ENCODE measurements at regions not wholly inside any gene's neighbourhood (a gene's known extent, or its start where the extent isn't known, plus 50 kb on each side); places are given as distances from the start of the nearest gene placed in this dataset.

DNA sequence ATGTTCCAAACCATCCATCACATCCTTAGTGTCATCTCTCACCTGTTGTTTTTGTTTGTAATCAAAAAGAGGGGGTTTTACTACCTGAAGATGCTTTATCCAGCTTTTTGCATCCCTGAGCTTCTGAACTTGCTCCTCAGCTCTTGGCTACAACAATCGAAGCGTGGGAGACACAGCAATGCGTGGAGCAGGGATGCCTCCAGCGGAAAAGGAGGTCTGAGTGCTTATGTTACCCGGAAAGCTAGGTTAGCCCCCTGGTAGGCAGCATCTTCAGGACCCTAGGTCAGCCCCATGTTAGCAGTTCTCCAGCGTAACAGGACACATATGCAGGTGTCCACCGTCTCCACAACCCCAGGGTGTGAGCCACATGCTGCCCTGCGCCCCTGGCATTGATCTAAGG is 141.5 kb downstream of the RRAGC start:
- DNase-seq (ENCODE audit: low read depth): no peak

DNA sequence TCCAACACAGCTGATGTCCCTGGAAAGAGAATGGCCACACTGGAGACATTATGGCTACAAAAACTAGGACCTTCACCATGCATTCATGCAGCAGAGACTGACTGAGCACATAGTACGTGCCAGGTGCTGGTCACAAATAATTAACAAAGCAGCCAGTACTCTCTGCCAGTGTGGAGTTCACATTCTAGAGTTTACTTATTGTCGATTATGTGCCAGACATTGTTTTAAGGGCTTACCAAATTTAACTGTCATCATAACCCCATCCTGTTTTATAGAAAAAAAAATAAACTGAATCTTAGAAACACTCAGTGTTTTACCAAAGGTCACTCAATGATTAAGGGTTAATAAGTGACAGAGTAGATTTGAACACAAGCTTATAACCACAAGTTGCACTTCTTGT is 143.3 kb downstream of the RRAGC start:
- DNase-seq (ENCODE audit: low read depth): no peak

DNA sequence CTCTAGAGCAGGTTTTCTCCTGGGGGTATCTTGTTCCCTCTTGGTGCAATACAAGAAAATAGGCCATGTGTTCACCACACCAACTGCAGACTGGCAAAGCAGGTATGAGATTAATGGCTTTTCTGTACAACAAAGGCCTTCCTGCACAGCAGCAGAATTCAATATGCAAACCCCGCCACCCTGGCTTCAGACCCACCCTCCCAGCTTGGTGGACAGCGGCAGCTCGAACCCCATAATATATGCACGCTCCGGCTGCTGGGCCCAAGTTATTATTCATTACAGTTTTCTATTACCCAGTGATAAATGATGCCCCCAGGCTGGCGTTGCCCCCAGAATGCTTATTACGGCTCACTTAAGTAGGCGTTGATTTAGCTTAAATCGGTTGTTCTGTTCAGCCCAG is 144.2 kb downstream of the RRAGC start:
- no peak for DNase-seq (ENCODE audit: low read depth)

DNA sequence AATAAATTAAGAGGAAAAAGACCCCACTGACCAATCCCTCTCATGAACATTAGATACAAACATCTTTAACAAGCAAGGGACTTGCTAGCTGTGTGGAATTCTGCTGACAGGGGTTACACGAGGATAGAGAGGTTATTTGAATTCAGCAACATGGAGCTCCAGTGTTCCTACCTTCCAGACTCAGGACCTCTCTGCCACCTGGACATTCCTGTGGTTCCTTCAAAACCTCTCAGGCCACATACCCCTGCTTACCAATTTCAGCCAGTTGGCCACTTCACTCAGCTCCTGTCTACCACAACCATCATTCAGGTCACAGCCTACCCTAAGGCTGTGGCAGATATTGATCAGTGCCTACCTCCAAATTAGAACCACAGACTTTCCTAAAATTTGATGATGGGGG is 147.5 kb downstream of the RRAGC start:
- DNase-seq (ENCODE audit: low read depth): no peak

DNA sequence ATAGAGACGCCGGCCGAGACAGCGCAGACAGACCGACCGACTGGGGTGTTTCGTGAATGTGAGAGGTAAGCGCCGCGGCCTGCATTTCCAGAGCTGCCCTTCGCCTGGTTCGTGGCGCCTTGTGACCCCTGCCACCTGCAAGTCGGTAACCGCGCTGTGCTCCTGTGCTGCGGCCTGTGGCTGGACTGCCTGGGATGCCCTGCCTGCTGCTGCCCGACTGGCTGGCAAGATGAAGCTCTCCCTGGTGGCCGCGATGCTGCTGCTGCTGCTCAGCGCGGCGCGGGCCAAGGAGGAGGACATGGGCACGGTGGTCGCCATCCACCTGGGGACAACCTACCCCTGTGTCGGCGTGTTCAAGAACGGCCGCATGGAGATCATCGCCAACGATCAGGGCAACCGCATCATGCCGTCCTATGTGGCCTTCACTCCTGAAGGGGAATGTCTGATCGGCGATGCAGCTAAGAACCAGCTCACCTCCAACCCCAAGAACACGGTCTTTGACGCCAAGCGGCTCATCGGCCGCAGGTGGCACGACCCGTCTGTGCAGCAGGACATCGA is 150.8 kb downstream of the RRAGC start:
- no peak for DNase-seq (ENCODE audit: low read depth)

DNA sequence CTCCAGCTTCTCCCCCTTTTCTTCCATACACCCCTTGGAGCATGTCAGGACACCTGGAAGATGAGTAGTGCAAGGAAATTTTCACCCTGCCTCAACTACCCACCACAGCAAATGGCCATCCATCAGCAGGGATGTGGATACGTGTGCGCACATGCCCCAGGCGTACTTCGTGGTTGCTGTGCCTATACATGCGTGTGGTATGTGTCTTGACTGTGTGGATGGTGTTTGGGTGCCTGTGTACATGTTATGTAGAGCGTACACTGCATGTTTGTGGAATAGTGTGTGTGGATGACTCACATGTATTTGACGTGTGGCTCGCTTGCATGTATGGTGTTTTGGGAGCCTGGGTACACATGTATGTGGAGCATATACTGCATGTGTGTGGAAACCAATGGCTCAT is 158.5 kb downstream of the RRAGC start:
- no peak for DNase-seq (ENCODE audit: low read depth)

DNA sequence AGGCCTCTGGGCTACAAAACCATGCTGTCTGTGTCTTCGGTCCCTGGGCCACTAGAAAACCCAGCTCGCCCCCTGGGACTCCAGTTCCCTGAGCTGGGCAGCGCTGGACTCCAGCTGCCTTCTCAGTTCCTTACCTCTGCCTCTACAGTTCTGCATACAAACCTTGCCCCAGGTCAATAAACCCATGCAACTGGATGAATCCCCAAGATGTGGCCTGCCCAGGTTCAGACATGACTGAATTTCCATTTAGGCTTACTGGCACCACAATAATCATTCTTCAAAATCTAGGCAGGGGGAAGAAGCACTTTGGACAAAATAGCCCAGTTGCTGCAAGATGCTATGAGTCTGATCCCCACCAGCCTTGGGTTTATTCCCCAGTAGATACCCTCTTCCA is 159.5 kb downstream of the RRAGC start:
- DNase-seq (ENCODE audit: low read depth): no peak

DNA sequence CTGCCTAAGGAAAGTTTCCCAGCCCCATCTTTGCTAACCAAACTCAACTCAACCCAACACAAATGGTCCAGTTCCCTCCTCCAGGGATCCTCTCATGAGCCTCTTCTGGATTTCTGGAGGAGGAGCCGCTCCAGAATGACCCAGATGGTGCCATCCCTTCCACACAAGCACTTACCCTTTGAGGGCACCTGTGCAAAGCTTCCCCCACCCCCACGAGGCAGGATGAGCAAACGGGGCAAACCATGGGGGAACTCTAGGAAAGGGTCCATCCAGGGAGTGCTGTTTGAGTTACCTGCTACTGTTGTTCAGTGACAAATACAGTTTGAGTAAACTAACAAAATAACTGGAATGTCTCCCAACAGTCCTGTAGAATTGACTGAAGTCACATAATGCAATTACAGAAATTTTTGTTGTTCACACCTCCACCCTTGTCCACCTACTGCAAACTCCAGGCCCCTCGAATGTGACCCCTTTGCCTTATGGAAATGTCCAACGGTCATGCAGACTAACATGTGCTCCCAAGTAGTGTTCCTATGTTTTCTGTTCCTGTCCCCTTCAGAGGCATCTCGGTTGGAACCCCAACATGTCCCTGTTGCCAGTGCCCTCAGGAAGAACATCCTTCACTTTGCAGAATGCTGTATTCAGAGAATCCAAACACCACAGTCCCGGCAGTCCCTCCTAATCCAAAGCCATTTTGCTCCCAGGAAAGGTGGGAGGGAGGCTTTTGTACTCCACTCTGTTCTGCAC is 160.1 kb downstream of the RRAGC start:
- no peak for DNase-seq (ENCODE audit: low read depth)

DNA sequence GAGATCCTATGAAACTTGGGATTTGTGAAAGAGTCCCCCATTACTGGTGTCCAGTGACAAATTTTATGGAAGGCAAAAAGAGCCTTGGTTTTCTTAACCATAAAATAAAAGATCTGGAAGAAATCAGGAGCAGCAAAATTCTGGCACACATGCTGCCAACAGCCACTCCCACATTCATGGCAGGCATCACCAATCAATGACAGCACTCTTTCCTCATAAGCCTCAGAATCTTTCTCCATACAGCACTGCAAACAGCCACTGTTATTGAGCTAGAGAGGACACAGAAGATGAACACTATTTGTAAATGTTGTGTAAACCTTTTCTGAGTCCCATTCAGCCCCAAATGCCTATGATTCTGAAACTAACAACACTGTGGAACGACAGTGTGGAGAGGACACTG is 162.2 kb downstream of the RRAGC start:
- DNase-seq (ENCODE audit: low read depth): no peak

DNA sequence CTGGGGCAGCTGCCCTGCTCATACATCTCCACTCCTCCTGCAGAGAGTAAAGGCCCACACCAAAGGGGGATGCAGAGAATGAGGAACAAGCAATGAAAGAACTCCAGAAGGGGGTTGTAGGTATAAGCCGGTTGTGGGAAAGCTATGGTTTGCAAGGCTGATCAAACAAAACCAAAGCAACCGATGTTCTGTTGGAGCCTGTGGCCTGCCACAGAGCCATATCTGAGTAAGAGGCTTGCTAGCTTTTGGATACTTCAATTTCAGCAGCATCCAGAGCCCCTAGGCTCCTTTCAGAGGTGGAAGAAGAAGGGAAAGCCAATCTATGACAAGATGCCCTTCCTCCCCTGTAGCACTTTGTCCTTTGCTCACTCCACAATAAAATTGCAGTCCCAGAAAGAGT is 163.2 kb downstream of the RRAGC start:
- no peak for DNase-seq (ENCODE audit: low read depth)

DNA sequence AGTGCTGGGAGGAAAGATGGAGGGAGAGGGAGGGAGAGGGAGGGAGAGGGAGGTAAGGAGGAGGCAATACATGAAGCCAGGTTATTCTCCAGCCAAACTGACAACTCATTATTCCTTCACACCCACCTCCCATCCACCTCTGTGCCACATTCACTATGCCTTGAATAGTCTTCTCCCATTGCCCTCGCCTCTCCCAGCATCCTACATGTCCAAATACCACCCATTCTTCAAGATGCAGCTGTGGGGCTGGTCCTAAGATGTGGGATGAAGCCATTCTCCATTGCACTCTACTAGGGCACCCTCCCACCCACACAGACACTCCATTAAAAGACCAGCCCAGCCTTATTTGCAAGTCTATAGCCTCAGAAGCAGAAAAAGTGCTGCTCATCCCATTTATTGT is 165.8 kb downstream of the RRAGC start:
- no peak for DNase-seq (ENCODE audit: low read depth)

DNA sequence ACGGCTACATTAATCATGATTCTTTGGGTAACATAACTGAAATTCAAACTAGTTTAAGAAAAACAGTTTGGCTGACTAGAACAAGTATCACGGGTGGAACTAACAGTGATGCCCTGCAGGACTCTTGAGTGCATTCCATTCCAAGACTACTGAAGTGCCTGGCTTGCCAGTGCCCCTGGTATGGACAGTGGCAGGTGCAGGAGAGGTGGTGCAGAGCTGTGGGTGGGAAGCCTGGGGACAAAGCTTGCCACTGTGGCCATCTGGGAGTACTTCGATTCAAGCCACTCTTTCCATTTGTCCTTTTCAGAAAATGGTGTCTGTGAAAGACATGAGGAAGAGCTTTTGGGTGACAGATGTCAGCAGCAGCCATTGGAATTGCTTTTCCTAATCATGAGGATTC is 166.5 kb downstream of the RRAGC start:
- no peak for DNase-seq (ENCODE audit: low read depth)

DNA sequence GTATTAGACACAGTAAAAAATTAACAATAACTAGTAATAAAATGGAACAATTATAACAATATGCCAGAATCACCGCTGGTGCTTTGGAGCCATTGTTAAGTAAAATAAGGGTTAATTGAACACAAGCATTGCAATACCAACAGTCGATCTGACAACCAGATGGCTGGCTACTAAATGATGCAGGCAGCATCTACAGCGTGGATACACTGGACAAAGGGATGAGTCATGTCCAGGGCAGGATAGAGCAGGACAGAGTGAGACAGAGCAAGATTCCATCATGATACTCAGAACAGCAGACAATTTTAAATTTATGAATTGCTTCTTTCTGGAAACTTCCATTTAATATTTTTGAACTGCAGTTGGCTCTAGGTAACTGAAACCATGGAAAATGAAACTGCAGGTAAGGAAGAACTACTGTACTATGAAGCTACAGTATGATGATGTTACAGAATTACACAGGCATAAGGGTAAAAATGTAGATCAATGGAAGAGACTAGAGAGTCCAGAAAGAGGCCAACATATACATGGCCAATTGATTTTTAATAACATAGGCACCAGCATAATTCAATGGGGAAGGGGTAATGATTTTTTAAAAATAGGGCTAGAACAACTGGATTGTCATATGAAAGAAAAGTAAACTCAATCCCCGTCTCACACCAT is 168.7 kb downstream of the RRAGC start:
- no peak for DNase-seq (ENCODE audit: low read depth)

DNA sequence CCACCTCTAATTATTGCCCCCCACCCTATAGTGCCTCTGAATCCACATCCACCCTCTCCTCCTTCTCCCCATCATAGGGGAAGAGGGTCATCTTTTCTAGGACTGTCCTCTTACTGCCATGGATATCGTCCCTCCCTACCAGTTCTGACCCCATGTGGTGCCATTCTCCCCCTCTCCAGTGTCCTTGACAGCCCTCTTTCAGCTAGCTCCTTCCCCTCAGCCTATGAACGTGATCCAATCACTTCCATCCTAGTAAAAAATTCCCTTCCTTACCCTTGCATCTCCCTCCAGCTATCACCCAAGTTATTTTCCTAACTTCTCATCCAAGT is 172.7 kb downstream of the RRAGC start:
- DNase-seq (ENCODE audit: low read depth): no peak

DNA sequence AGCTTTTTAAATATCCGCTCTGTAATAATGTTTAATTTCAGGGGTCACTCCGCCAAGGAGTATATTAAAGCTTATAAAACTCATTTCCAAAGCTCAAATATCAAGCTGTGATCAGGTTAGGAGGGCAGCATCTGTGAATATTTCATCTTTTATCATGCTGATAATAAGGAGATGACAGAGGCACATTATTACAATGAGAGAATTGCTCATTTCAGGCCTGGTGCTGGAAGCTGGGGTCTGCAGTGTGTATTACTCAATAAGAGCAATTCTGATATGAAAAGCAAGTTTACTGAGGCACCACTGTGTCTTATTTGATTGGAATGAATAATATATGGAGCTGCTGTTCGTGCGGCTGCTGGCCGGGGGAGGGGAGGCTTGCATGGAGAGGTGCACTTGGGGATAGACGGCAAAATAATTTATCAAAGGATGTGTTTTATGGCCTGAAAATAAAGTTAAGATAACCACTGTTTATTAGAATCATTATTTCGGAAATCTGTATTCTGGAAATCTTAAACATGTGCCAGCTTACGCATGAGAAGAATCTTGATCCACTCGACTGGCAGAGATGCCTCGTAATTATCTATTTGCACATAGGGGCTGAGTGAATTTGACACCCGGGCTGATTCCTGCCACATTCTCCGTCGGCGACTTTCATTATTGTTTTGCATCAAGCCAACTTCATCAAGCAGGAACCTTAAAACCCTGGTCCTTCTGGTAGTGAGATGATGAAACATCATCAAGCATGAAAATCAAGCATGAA is 173.2 kb downstream of the RRAGC start:
- no peak for DNase-seq (ENCODE audit: low read depth)

DNA sequence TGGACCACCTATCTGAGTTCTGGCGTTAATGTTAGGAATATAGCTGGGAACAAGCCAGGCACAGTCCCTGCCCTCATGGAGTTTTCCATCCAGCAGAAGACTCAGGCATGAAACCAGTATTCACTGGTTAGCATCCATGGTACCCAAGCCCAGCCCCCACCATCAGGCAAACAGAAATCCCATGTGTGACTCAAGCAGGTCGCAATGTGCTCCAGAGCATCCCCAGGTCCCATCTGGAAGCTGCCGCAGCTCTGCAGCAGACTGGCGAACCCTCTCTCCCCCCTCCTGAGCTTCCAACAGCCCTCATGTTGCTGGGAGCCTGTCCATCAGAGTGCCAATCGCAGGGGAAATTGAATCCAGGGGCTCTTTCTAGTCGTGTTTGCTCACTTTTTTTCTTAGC is 174.2 kb downstream of the RRAGC start:
- DNase-seq (ENCODE audit: low read depth): no peak

DNA sequence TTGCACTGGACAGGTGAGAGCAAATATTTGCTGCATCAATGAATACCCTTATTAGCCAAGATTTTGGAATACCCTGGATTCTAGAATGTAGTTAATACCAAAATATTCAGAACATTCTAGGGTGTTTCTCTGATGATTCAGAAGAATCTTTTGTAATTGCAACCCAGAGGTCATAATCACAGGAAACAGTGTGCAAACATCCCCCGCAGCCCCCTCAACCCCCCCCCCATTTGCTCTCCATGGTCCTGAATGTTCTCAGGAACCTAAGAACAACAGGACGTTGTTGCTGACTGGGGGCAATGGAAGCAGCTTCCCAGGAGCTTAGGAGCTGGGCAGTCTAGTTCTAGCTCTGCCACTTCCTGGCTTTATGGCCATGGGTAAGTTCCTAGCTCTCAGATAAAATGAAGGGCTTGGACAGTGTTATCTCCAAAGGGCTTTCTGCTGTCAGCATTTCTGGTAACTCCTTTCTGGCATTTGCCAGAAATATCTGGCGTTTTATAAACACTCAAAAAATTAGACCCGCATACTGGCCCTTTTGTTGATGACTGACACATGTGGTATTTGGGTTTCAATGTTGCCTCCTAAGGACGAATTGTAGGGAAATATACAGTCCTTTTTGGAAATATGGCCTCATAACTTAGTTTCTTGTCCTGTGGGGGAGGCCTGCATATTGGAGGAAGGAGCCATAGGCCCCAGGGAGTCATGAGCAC is 178.6 kb downstream of the RRAGC start:
- no peak for DNase-seq (ENCODE audit: low read depth)

DNA sequence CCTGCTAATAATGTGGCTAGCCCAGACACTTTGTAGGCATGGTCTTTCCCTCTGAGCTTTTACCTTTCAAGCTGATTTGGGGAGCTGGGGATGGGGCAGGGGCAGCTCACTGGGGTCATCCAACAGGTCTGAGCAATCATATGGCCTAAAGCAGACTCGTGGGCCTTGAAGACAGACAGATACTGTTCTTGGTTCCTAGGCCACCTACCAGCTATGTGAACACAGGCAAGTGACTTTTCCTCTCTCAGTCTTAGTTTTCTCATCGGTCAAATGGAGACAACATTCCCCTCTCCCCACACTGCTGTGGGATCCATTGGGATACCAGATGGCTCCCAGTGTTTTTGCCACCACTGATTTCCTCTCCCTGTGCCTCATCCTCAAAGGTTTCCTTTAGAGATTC is 181.8 kb downstream of the RRAGC start:
- DNase-seq (ENCODE audit: low read depth): no peak

DNA sequence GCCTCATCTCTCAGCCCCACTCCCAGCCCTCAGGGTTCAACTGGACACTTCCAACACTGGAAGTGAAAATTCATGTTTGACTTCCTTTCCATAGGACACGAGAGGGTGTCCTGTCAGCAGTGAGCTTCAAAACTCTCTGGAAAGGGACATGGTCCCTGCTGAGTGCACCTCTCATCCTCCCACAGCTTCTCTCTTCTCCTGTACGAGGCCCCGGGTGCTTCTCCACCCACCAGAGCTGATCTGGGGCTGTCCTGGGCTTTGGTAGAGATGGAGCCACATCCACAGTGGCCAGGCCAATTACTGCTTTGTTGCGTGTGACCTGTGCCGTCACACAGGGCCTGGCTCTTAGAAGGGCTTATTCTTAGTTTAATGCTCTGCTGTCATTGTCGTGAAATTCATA is 182.3 kb downstream of the RRAGC start:
- DNase-seq (ENCODE audit: low read depth): no peak

DNA sequence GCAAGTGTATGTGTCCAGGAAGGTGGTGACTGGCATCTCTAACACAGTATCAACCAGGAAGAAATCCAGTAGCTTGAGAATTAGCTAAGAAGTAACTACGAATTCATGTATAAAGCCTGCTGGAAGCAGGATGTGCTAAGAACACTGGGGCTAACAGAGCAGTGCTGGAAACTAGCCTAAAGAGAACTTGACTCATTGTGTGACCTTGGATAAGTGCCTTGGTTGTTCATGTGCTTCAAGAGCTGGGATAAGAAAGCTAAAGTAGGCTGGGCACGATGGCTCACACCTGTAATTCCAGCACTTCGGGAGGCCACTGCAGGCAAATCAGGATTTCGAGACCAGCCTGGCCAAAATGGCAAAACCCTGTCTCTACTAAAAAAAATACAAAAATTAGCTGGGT is 186.9 kb downstream of the RRAGC start:
- no peak for DNase-seq (ENCODE audit: low read depth)

DNA sequence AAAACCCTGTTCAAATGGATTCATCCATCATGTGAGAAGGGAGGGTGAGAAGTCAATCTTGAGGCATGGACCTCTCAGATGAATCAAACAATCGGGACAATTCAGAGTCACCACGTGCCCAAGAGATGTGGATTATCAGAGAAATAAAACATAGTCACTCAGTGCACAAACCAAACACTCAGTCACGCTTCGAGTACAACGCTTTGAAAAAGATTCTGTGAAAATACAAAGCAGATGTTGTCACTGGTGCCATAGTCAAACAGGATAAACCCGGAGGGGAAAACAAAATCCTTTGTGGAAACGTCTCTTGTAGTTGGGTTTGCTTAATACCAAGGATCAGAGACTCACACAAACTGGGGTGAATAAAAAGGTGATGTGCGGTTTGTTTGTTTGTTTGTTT is 188.4 kb downstream of the RRAGC start:
- no peak for DNase-seq (ENCODE audit: low read depth)

DNA sequence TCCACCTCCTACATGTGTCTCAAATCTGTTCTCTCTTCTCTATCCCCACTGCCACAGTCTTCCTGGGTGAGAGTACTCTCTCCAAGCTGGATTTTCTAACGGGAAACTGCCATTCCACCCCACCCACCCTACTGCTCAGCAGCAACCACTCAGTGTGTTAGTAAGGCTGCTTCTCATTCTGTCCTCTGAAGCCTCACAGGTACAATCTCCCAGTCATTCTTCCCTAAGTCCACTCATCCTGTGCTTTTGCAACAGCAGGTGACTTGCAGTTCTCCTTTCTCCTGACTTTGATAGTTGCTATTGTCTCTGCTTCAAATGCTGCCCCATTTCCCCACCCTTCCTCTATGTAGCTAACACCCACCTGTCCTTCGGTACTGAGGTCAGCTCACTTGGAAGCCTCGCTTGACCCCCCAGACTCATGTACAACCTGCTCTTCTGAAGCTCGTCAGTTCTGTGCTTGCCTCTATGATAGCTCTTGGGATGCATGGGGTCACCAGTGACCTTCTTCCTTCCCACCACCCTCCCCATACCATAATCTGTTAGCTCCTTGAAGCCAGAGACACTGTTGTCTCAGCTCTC is 188.9 kb downstream of the RRAGC start:
- no peak for DNase-seq (ENCODE audit: low read depth)
